DMS114 treated with DMSO at 0.1 percent for 48 hours (cell line): ENCODE measurements at regions not wholly inside any gene's neighbourhood (a gene's known extent, or its start where the extent isn't known, plus 50 kb on each side); places are given as distances from the start of the nearest gene placed in this dataset.
"Not testable (repeated sequence)": the region's sequence is repeated elsewhere in the genome, so short reads cannot be mapped to it uniquely, and the experiment has no call there.

Source experiments
- DNase-seq: peaks from one replicate; lab custom pipeline; 2025; ENCODE audit not compliant: unreplicated experiment; lab: John Stamatoyannopoulos, UW

DNA sequence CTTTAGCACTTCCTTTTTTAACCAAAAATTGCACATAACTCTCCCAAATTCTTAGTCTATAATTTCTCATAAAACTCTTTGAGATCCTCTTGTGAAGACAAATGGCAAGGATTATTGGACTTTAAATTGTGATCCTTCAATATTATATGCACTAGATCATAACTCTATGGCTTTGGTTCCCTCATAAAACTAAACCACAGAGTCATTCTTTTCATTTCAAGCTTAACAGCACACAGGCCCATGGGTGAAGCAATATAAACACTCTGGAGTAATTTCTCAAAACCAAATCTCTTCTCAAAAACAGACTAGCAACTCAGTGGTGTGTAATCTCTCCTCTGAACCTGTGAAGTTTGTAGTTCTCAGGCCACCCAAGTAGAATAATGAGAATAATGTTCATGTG is 171.0 kb upstream of the NECTIN3 start:
- no peak for DNase-seq

DNA sequence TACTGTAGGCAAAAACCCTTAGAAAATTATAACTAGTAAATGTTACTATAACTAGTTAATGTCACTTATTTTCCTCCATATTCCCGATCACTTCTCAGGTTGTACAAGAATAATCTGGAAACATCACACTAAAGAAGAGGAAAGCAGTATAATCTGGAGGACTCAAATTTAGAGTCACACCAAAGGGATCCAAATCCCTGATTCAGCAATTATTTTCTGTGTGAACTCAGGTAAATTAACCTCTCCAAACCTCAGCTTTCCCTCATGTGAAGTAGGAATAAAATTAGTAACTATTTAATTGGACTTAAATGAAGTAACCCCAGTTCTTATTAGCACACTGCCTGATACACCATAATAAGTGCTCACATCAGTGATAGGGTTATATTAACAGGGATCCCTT is 170.1 kb upstream of the NECTIN3 start:
- no peak for DNase-seq

DNA sequence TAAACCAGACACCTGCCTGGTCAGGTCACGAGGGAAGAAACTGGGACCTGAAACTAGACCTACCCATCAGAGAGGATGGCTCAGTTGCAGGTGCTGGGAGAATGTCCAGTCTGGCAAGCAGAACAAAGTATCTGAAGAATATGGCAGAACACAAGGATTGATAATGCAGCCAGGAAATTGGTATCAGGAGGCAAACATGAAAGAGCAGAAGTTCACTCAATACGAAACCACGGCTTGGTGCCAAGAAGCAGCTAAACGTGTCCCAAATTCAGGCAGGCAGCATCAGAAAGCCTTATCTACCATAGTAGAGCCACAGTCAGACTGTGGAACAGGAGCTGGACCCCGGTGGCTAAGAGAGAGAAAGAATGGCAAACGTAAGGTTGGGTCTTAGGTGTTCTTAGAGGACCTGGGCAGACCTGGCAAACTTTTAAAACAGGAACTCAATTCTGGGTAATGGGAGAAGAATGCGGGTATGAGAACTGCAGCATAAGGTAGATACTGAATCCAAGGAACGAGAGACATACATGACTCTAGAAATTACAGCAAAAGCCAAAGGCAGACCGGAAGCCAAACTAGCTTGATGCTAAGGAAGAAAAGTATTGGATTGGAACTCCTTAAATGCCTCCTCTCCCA is 169.0 kb upstream of the NECTIN3 start:
- no peak for DNase-seq

DNA sequence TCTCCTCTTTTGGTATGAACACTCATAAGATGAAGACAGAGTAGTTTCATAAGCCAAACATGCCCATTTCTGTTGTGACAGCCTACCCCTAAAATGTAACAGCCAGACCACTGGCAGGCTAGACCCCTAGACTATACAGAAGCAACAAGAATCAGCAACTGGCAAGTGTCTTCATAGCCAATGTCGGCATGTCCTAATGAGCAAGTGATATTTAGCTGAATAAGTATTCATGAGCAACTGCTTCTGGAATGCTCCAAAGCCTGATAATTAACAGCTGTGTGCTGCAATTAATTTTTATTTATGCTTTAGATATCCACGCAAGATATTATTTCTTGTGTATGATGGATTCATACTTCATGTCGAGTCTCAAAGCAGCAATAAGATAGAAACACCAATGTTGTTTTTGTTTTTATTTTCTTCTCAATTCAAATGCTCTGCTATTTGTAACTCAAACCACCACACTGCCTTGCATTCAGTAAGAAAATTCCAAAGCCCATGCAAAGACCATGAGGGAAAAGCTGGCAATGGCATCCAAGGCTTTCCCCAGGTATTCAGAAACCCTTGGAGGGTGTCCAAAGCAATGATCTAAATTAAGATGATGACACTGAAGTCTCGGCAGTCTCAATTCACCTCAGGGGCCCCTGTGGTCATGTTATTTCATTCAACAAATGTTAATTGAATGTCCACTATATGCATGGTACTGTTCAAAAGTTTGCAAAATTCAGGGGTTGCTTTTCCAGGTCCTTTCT is 167.7 kb upstream of the NECTIN3 start:
- DNase-seq, result no peak

DNA sequence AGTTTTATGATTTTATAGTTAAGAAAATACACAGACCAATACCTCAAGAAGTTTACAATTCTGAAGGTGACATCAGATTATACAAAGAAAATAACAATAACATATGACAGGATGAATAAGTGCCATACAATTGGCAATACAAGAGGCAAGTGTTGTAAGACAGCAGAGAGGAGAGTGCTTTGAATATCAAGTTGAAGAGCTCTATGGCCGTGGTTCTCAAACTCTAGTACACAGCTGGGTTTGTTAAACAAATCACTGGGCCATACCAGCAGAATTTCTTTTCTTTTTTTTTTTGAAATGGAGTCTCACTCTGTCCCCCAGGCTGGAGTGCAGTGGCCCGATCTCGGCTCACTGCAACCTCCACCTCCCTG is 167.1 kb upstream of the NECTIN3 start:
- no peak for DNase-seq

DNA sequence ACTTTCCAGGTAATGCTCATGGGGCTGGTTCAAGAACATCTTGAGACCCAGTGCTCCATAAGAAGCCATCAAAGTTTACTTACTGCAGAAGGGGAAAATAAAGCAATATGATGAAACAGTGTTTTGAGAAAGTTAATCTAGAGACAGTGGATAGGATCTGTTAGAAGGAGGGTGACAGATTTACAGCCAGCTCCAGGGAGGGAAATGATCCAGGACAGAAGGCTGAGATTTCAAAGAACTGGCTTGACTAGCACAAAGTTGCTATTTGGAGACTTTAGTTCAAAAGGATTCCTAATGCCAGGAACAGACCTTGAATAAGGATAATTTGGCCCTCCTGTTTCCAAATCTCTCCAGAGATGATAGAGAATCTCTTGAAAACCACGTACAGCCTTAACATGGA is 166.5 kb upstream of the NECTIN3 start:
- DNase-seq, result no peak

DNA sequence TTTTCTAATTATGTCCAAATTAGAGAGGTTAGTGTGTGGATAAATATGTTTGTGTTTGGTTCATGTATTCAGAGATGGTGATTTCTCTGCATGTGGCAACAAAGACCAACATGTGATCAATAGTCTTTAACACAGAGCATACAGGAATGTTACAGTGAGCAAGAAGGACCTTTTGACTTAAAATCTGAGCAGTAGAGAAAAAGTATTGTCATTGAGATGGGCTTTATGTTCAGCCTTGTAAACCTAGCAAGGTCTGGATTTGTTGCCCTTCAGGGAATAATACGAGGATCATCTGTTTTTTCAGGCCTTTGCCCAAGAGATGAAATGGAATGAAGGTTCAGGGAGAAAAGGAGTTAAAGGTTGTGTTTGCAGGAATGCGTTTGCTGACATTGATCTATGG is 161.8 kb upstream of the NECTIN3 start:
- DNase-seq, result no peak

DNA sequence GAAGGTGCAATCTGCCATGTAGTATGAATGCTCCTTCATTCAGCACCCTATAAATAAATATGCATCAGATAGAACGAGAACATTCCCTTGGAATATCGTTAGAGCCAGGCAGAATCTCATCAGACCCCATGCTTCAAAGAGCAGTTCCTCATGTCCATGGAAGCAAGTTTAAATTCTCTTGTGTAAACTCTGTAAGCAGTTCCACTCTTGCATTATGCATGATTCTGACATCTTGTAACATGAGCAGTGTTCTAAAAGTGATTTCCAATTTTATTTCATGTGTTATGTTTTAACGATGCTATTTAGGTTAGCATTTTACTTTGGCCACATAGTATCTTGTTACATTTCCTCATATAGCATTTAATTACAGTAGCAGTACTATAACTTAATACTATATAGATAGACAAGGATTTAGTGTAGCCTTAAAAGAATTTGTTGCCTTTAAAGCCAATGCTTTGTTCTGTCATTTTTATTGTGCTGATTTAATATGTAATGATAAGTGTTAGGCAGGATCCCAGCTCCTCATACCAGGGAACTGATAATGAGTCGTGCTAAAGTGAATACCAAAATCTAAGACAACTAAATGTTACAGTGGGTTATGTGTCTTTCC is 161.2 kb upstream of the NECTIN3 start:
- DNase-seq, result no peak

DNA sequence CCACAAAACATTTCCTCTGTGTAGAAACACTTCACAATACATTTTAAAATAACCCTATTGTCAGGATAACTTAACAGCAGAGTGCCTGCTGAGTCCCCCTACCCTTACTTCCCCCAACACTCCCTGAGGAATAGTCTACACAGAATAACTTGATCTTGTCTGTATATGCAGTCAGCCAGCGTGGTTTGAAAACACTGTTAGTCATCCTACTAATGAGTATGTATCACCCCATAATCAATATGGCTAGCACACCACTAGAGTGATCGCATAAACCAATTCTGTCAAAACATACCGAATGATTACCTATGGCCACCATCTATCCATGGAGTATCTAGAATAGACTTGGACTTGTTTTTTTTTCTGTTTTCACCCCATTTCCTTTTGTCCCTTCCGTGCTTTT is 152.7 kb upstream of the NECTIN3 start:
- no peak for DNase-seq

DNA sequence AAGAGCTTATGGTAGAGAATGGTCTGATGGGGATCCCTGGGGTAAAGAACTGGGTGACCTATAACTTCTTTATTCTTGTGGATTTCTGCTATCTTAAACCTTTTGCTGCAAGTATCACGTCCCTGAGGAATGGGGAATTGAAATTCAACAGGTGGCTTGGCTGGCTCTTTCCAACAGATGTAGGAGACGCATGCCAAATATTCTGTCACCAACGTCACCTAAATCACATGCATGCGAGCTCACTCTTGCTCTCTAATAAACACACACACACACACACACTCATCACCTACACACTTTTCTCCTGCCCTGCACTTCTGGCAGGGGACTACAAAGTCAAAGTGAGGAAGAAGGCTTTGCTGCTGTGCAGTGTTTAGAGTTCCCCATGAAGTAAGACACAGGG is 145.8 kb upstream of the NECTIN3 start:
- no peak for DNase-seq

DNA sequence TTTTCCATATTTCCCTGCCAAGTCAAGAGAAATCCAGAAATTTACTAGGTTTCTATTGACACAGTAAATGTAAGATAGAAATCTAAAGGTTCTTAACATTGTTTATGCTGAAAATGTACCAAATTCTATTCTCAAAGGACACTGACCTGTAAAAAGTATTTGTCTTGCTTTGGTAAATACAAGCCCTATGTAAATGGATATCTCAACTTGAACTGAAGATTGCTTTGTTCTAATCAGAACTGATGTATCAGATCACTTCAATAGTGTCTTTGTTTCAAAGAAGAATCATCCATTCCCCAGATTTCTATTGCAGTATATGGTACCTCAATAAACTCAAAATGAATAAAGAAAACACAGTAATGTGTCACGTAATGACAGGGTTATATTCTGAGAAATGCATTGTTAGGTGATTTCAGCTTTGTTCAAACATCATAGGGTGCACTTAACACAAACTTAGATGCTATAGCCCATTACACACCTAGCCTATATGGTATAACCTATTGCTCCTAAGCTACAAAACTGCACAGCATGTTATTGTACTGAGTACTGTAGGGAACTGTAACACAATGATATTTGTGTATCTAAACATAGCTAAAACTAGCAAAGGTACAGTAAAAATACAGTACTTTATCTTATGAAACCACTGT is 143.5 kb upstream of the NECTIN3 start:
- no peak for DNase-seq

DNA sequence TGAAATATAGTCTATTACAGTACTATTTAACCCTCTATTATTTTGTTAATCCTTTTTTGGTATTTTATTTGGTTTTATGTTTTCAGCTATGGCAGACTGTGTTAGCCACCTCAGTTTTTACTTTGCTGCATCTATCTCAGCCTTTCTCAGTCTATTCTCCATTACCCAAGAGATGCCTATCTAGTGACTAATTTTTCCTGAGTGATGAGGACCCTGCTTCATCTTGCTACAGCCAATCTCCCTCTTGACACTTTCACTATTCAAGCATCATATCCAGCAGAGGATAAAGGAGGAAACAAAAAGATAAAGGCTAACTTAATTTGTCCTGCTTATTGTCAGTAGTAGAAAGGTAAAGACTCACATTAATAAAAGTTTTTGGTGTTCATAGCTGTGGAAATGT is 141.8 kb upstream of the NECTIN3 start:
- no peak for DNase-seq

DNA sequence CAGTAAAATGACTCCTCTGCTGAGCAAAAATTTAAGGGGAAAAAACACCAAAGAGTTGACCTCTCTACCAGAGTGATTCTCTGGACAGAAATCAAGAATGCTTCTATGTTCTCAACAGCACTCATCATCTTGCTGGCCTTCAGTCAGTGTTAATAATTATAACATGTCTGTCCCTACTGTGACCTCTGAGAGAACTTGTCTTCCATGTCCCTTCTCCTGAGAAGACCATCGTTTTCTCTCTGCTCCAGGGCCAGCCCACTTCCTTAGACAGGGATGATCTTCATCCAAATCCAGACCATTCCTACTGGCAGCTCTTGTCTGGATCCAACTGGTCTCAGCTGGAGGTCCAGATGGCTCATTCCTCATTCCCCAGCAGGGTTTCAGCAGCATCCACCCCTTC is 139.0 kb upstream of the NECTIN3 start:
- no peak for DNase-seq

DNA sequence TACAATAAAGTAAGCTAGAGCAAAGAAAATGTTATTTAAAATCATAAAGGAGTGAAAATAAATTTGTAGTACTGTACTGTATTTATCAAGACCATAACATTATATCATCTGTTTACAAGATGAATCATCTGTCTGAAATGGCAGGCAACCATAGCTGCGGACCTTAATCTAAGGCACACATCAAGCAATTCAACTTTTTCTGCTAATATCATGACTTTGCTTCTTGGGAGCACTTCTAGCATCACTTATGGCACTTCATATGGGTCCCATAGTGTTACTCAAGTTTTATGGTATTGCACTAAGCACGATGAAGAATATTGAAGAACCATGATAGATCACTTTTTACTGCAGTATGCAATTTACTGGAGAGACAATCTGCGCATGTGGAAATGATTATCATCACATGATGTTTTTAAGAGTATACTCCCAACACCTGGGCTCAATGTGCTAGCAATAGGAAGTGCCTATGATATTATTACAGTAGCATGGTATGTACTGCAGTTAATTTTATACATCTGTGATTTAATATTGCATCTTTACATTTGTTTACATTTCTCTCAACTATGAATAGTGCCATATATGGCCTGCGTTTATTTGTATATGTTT is 137.7 kb upstream of the NECTIN3 start:
- no peak for DNase-seq

DNA sequence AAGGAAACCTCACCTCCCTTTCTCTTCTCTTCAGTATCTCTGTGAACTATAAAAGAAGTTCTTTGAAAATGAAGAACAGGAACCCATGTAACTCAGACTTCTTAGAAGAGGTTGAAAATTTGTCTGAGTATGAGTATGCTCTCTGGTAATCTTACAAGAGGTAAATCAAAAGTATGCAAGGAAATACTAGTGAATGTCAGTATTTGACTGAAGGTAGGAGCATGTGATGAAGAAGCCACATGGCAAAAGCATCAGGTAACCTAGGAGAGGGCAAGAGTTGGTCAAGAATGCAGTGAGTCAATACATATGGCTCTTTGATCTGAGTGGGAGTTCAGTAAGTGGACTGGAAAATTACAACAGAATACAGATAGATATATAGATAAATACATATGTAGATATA is 133.0 kb upstream of the NECTIN3 start:
- DNase-seq, result no peak

DNA sequence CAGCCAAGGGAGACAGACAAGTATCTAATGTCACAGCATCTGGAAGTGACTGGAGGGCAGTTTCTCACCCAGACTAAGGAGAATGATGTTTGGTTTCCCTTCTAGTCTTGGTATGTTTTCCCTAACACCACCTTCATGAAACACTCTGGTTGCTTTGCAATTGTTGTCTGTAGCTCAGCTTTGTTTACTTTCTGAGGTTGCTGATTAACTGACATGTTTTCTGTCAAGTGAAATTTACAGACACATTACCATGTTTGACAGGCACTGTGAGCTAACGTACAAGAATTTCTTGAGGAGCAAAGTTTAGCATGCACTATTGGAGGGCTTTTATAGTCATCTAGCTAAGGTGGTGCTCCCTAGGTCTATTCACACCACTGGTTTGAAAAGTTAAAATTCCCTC is 131.6 kb upstream of the NECTIN3 start:
- no peak for DNase-seq

DNA sequence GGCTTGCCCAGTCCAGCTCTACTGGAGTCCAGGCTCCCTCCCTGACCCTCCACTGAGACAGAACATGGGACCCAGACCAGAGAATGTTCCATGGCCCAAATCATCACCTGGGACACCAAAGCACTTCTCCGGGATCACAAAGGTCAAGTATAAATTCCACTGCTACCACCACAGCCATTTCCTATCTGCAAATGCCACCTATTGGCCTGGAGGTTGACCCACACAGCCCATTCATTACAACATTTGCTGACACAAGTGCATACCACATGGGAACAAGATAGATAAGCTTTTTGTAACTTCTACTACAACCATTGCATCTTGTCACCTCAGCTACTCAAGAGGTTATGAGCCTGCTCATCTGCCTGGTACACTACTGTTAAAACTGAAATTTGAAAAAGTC is 126.8 kb upstream of the NECTIN3 start:
- no peak for DNase-seq

DNA sequence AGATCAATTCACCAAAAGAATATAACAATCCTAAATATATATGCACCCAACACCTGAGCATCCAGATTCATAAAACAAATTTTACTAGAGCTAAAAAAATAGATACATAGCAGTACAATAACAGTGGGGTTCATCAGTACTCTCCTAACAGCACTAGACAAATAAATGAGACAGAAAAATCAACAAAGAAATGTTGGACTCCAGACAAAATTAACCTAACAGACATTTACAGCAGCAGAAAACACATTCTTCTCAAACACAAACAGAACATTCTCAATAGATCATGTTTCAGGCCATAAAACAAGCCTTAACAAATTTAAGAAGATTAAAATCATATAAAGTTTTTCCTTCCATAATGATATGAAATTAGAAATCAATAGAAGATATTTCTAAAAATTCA is 124.8 kb upstream of the NECTIN3 start:
- DNase-seq, result no peak

DNA sequence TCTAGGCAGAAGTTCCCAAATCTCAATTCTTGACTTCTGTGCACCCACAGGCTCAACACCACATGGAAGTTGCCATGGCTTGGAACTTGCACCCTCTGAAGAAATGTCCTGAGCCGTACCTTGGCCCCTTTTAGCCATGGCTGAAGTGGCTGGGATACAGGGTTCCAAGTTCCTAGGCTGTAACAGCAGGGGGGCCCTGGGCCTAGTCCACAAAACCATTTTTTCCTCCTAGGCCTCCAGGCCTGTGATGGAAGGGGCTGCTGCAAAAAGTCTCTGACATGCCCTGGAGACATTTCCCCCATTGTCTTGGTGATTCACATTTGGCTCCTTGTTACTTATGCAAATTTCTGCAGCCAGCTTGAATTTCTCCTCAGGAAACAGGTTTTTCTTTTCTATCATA is 122.4 kb upstream of the NECTIN3 start:
- DNase-seq, result not testable (repeated sequence)

DNA sequence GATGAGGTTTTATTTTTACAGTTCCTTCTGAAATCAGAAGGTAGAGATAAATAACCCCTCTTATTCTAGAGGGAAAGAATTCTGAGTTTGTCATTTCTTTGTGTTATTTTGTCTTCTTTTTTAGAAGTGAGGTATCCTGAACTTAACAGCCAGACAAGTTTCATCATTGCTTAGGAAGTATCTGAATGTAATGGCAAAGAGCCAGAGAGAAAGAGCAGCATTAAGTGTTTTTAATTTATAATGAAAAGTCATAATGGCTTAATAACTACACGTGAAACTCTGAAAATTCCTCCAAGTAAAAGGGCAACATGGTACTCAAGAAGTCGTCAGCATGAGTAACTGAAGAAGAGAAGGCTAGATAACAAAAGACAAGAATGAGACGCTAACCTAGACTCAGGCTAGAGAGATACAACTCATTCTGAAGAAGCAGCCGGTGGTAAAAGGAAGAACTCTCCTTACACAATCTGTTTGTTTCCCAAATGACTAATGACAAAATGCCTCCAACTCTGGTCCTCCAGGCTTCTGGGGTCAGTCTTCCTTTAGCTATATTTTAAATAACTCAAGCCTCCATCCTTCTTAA is 116.2 kb upstream of the NECTIN3 start:
- no peak for DNase-seq

DNA sequence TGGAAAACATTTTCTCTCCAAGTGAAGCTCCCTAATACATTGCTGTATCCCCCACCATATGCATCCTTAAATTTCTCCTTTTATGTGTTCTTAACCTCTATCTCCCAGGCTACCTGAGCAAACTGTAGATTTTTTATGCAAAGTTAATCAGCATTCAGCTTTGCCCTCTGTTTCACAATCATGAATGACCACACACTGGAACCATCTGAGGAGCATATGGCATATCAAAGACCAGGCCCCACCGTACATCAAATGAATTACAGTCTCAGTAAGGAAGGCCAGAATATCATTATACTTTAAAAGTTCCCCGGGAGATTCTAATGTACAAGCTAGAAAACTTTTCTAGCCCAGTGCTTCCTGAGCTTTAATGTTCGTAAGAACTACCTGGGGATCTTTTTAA is 115.5 kb upstream of the NECTIN3 start:
- DNase-seq, result no peak
